Type B pancreatic cell (in vitro differentiated cells): ENCODE measurements at regions not wholly inside any gene's neighbourhood (a gene's known extent, or its start where the extent isn't known, plus 50 kb on each side); places are given as distances from the start of the nearest gene placed in this dataset.

ENCODE experiments used
- DNase-seq: peaks from one replicate; pipeline ENCODE4 v3.0.0; 2021; ENCODE audit warnings: mixed read lengths; ENCODE audit not compliant: unreplicated experiment; ENCODE audit errors: extremely low spot score
- H3K27ac Mint-ChIP-seq: 2 replicates; pipeline ENCODE4 v1.8.0; 2021; ENCODE audit warnings: mild to moderate bottlenecking, mixed read lengths
- H3K27me3 Mint-ChIP-seq: 2 replicates; pipeline ENCODE4 v1.8.0; 2021; ENCODE audit warnings: mixed read lengths
- H3K36me3 Mint-ChIP-seq: 2 replicates; pipeline ENCODE4 v1.8.0; 2021; ENCODE audit warnings: mixed read lengths
- H3K4me1 Mint-ChIP-seq: one replicate; pipeline ENCODE4 v1.8.0; 2021; ENCODE audit warnings: mixed read lengths; ENCODE audit not compliant: unreplicated experiment
- H3K4me3 Mint-ChIP-seq: 2 replicates; pipeline ENCODE4 v1.8.0; 2021; ENCODE audit warnings: mild to moderate bottlenecking, mixed read lengths
- H3K9me3 Mint-ChIP-seq: 2 replicates; pipeline ENCODE4 v1.8.0; 2021; ENCODE audit warnings: mixed read lengths
- TF ChIP-seq, protein P1 (sequence below): fragments of 200-600 bp; sonication (generic); conservative IDR thresholded peaks from 2 replicates; pipeline ENCODE4 v1.5.0; 2021; ENCODE audit warnings: antibody characterized with exemption, mild to moderate bottlenecking

DNA sequence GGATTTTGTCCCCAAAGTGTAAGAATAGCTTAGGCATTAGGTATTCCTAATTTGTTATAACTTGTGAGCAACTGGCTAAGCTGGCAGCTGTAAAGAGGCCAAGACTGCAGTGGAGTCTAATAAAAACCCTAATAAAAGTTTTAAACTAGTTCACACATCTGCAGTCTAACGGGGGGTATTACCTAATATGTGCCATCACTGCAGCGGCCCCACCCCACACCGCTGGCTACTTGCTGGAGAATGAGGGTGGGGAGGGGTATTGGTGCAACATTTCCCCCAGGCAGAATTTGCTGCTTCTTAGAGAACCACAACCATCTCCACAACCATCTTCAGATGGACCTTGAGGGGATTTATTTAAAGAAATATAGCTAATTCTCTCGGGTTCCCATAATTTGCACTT, 135.0 kb downstream of the ZC3H11B start:
- no peaks in the 10 kb centered on the region for H3K4me1 Mint-ChIP-seq
- peaks cover 4% of the 10 kb centered on the region for H3K9me3 Mint-ChIP-seq
- H3K27me3 Mint-ChIP-seq = no peaks in the 10 kb centered on the region

DNA sequence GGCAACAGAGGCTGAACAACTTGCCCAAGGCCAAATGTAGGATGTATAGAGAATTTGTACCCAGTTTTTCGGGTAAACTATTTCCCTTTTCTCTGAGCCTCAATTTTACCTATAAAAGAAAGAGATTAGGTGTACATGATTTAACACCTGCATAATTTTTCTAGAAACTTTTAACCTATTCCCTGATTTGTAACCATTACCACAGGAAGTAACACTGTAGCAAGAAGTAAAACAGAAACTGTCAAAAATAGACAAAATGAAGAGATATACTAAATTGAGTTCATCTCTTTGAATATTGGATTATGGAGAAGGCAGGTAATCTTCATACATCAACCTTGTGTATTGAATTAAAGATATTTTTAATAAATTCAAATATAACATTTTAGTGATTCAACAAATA, 136.2 kb downstream of the ZC3H11B start:
- peaks cover 4% of the 10 kb centered on the region for H3K9me3 Mint-ChIP-seq
- DNase-seq = no peak
- no peak overlapping the region for H3K4me3 Mint-ChIP-seq

More for the DNA sequence above, 135.0 kb downstream of the ZC3H11B start:
- Mint-ChIP-seq H3K4me3 (no peak overlapping the region), H3K36me3 (no peaks in the 10 kb centered on the region), H3K27ac (no peak overlapping the region)
- TF ChIP-seq, protein P1, sequence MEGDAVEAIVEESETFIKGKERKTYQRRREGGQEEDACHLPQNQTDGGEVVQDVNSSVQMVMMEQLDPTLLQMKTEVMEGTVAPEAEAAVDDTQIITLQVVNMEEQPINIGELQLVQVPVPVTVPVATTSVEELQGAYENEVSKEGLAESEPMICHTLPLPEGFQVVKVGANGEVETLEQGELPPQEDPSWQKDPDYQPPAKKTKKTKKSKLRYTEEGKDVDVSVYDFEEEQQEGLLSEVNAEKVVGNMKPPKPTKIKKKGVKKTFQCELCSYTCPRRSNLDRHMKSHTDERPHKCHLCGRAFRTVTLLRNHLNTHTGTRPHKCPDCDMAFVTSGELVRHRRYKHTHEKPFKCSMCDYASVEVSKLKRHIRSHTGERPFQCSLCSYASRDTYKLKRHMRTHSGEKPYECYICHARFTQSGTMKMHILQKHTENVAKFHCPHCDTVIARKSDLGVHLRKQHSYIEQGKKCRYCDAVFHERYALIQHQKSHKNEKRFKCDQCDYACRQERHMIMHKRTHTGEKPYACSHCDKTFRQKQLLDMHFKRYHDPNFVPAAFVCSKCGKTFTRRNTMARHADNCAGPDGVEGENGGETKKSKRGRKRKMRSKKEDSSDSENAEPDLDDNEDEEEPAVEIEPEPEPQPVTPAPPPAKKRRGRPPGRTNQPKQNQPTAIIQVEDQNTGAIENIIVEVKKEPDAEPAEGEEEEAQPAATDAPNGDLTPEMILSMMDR = no peak
- DNase-seq = no peak

DNA sequence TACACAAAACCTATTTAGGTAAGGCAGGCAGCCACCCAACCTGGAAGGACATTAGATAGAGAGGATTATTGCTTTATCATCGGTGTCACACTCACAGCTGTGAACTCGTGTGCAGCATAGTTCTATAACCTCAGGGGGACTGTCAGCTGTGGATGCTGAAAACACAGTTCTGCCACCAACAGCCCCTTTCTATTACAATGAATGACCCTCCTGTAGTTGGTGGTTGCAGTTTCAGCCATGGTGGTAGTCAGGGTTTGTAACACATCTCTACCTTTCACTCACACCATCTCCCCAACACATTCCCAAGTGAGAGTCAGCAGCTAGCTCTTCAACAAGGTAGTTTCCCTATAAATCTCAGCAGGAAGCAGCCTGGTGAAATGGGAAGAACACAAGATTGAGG, 136.8 kb downstream of the ZC3H11B start:
- Mint-ChIP-seq H3K4me1 (no peaks in the 10 kb centered on the region), H3K9me3 (peaks cover 4% of the 10 kb centered on the region), H3K27me3 (no peaks in the 10 kb centered on the region), H3K36me3 (no peaks in the 10 kb centered on the region), H3K27ac (no peak overlapping the region), H3K4me3 (no peak overlapping the region)
- TF ChIP-seq, protein P1 = no peak
- DNase-seq = no peak

More for the DNA sequence above, 136.2 kb downstream of the ZC3H11B start:
- TF ChIP-seq, protein P1 = no peak
- Mint-ChIP-seq H3K4me1 (no peaks in the 10 kb centered on the region), H3K27me3 (no peaks in the 10 kb centered on the region), H3K27ac (no peak overlapping the region), H3K36me3 (no peaks in the 10 kb centered on the region)

DNA sequence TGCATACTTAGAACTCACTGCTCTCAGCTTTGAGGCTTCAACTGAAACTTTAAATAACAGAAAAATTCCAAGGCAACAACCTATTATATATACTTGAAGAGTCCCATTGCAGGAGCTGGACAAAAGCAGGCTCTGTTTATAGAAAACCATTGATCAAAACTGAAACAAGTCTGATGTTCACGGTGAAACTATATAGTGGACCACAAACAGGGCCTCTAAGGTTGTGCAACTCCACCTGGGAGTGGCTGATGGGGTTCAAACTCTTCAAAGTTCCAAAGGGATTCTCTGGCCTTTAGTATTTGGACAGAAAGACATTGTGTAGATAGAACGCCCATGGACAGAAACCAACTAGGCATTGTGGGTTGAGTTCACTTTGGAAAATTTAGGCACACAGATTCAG, 140.3 kb downstream of the ZC3H11B start:
- TF ChIP-seq, protein P1 = no peak
- H3K4me1 Mint-ChIP-seq = no peaks in the 10 kb centered on the region
- no peak overlapping the region for H3K4me3 Mint-ChIP-seq
- no peaks in the 10 kb centered on the region for H3K36me3 Mint-ChIP-seq
- no peaks in the 10 kb centered on the region for H3K27me3 Mint-ChIP-seq
- no peak for DNase-seq
- no peak overlapping the region for H3K27ac Mint-ChIP-seq
- H3K9me3 Mint-ChIP-seq = peaks cover 4% of the 10 kb centered on the region

DNA sequence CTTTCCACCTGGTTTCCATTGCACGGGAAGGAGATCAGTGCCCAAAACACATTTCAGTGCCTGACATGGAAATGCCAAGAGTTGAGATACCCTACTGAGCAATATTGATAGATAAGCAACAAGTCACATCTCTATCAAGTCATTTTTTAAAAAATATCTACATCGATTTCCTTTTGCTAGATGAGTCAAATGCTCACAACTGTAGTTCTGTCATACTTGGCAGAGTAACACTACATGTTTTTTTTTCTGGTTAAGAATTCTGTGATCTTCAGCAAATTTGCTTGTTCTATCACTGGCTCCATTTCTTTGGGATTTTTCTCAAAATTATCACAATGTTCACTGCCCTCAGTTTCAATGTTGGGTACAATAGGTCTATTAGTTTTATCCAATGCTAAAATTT, 145.4 kb downstream of the ZC3H11B start:
- TF ChIP-seq, protein P1 = no peak

DNA sequence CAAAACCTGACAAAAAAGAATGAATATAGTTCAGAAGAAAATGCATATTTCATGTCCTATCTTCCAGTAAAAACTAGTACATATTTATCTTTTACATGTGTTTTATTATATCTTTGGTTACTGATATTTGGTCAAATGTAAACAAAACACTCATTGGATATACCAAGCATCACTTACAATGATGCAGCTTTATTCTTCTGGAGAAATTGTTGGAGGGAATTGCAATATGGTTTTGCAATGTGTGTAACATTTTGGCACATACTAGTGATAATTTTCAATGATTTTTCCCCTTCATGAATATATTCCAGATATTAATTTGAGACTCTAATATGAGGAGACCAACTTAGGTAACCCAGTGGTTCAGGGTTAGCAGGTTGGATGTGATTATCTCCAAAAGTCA, 146.1 kb downstream of the ZC3H11B start:
- H3K27ac Mint-ChIP-seq = no peak overlapping the region
- H3K4me3 Mint-ChIP-seq = no peak overlapping the region
- no peaks in the 10 kb centered on the region for H3K36me3 Mint-ChIP-seq
- H3K4me1 Mint-ChIP-seq = peaks cover 3% of the 10 kb centered on the region
- no peak for DNase-seq
- TF ChIP-seq, protein P1 = no peak
- no peaks in the 10 kb centered on the region for H3K9me3 Mint-ChIP-seq
- H3K27me3 Mint-ChIP-seq = no peaks in the 10 kb centered on the region

More for the DNA sequence above, 145.4 kb downstream of the ZC3H11B start:
- Mint-ChIP-seq H3K36me3 (no peaks in the 10 kb centered on the region), H3K4me3 (no peak overlapping the region), H3K27me3 (no peaks in the 10 kb centered on the region), H3K4me1 (no peaks in the 10 kb centered on the region), H3K9me3 (no peaks in the 10 kb centered on the region), H3K27ac (no peak overlapping the region)
- DNase-seq = no peak
